Limb (tissue), 2 donors: ENCODE measurements at regions not wholly inside any gene's neighbourhood (a gene's known extent, or its start where the extent isn't known, plus 50 kb on each side); places are given as distances from the start of the nearest gene placed in this dataset.
"Not testable (repeated sequence)": the region's sequence is repeated elsewhere in the genome, so short reads cannot be mapped to it uniquely, and the experiment has no call there.

Source experiments
- DNase-seq, 2 donors: peaks; one replicate each; pipeline ENCODE4 v3.0.0-alpha.2; 2016; ENCODE audit errors: extremely low spot score in 2 of 2

DNA sequence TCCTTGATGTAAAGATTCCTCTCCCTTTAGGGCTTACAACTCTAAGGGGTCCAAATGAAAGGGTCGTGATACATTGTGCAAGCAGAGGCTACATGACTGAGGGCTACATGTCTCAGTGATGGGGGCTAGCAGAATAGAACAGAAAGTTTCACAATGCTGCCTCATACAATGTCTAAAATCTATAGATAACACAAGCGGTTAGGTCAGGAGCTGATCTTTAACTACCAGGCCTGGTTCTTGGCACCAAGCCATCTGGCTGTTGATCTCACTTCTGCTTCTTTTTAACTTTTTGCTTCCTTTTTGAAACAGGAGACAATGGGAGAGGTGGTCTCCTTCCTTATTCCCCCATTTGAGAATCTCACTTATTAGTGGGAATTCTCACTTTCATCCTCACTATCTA, 710.2 kb downstream of the AMY1C start:
- no peak for DNase-seq

DNA sequence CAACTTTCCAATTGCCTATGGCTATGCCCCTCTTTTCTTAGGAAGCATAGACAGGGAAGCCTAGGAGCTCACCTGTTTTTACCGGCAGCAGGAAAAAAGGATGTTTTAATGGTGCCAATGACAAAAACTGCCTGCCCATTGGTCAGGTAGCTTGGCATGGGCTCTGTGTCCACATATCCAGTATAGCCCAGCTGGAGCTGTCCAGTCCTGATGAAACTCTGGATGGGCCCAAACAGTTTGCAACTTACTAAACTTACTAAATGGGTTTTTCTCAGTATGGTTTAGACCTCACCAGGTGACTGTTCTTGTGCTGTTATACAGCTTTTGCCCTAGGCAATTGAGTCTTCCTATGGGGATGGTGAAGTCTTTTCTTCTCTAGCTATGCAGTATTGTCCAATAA, 711.2 kb downstream of the AMY1C start:
- DNase-seq = no peak

DNA sequence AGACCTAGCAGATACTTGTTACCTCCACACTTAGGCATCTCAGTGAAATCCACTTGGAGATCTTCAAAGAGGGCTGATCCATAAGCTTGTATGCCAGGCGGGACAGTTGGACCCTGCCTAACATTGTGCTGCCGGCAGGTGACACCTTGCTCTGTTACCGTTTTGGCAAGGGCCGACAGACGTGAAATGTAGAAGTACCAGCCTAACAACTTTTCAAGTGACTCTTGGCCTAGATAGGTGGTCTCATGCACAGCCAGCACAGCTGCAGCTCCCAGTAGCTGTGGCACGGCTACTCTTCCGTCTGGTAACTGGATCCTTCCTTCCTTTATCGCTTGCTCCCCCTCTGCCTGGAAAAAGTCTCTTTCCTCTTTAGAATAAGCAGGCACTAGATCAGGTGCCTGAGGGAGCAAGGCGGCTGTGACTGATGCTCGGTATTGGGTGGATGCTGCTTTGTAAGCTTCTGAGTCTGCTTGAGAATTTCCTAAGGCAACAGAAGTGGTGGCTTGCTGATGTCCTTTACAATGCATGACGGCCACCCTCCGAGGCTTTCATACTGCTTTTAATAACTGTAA, 713.5 kb downstream of the AMY1C start:
- DNase-seq = no peak

GRCh38 chr1:104466068-104466467, 716.4 kb downstream of the AMY1C start:
- DNase-seq = no peak

- no peak for DNase-seq
Measured at GRCh38 chr1:104467590-104467989, 717.9 kb downstream of the AMY1C start.

DNA sequence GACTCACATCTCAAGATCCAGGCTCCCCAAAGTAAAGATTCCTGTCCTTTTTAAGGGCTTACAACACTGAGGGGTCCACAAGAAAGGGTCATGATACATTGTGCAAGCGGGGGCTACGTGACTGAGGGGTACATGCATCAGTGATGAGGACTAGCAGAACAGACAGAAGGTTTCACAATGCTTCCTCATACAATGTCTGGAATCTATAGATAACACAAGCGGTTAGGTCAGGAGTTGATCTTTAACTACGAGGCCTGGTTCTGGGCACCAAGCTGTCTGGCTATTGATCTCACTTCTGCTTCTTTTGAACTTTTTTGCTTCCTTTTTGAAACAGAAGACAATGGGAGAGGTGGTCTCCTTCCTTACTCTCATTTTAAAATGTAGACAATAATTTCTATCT, 718.6 kb downstream of the AMY1C start:
- DNase-seq = no peak

DNA sequence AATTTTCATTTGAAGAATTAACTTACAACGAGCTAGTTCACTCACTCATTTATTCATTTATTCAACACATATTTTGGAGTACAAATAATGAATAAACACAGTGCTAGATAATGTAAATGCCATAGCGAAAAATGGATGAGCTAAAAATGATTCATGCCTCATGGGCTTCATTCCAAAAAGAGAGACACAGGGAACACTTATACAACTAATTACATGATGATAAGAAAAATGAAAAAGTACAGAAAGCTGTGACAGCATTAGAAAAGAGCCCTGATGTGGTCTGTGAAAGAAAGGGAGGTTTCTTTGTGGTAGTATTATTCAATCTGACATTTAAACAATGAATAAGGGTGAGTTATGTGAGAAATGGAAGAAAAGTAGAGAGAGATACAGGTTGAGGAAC, 726.4 kb downstream of the AMY1C start:
- DNase-seq = no peak

DNA sequence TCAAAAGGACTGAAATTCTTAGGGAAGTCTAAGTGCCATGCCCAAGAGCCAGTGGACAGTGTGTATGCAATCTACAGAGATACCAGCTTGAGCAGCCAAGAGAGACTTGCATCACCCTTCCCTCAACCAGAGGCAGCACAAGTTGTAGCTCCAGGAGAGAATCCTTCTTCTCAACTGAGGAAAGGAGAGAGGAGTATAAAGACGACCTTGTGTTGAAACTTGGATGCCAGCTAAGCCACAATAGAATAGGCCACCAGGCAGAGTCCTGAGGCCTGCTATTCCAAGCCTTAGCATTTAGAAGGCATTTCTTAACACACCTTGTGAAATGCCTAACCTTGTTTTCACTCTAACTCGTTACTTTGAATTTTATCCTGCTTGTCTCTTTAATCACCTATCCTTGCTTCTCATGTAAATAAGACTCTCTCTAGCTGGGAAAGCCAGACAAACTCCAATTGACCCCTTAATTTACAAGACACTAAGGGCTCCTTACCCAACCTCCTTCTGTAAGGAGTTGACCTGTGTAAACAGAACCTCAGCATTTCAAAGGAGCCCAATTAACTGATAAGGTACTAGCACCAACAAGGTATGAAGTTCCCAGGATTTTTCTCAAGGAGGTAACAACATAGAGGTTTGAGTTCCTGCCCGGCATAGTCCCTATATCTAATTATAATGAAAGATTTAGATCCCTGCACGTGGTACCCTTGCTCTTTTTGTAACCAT, 738.8 kb downstream of the AMY1C start:
- DNase-seq = no peak

DNA sequence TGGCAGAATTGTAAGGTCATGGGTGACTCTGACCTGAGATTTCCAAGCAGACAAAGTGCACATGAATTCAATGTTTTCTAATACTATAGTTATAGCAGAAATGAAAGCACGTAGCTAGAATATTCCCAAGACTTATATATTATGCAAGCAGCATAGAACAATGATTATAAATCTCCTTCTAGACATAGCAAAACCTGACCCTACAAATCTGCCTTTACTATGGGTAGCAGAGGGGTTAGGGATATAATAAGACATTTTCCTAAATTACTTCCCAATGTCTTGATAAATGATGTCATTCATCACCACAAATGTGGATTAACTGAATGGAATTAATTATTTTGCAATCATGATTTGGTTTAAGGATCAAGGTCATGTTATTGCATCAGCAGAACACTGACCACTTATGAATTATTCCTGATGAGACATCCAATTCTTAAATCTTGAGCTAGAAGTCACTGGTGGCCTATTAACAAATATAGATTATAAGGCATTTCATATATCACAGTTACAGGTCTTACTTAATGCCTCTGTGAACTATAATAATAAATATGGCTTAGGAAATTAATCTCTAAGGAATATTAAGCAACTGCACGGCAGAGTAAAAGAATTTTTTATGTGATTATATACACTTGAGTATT, 776.6 kb downstream of the AMY1C start:
- no peak for DNase-seq

DNA sequence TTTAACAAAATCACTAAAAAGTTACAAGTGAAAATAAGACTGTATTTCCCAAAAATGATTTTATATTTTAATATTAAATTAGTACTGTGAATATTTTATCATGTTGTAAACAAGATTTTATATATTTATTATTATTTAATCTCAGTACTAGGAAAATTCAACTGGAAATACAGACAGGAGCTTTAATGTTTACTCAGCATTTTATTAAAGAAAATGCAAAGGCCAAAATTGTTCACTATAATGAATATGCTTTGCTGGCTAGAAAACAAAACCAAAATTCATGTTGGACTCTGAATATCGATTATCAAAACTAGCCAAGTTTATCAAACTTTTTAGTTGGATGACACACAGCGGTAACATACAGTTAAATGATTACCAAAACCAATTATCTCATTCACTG, 782.3 kb downstream of the AMY1C start:
- DNase-seq = no peak

DNA sequence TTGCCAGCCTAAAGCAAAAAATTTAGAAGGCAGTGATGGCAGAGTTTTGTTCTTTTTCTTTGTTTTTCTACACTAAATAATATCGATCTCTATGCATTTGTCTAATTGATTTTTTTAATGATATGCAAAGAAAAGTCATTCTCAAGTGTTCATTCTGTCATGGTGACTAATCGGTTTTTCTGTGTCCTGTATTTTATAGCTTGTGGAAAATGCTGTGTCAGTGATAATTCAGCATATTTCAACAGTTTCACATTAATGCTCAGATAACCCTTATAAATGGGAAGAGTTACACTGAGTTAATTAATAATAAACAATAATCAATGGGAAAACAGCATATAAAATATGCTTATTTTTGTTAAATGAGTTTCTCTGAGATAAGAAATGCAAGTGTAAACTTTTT, 824.9 kb downstream of the AMY1C start:
- no peak for DNase-seq

- DNase-seq = no peak
Measured at GRCh38 chr1:104592926-104593325, 843.2 kb downstream of the AMY1C start.

DNA sequence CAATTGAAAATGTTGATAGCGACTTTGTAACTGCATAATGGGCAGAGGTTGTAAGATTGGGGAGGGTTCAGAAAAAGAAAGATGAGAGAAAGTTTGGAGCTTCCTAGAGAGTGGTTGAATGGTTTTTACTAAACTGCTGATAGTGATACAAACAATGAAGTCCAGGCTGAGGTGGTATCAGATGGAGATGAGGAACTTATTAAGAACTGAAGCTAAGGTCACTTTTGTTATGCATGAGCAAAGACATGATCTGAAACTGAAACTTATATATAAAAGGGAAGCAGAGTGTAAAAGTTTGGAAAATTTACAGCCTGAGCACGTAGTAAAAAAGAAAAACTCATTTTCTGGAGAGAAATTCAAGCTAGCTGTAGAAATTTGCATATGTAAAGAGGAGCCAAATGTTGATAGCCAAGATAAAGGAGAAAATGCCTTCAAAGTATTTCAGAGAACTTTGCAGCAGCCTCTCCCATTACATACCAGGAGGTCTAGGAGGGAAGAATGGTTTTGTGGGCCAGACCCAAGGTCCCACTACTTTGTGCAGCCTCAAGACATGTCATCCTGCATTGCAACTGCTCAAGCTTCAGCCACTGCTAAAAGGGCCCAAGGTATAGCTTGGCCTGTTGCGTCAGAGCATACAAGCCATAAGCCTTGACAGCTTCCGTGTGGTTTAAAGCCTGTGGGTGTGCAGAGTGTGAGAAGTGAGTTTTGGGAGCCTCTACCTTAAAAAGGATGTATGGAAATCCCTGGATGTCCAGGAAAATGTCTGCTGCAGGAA, 843.9 kb downstream of the AMY1C start:
- no peak for DNase-seq

DNA sequence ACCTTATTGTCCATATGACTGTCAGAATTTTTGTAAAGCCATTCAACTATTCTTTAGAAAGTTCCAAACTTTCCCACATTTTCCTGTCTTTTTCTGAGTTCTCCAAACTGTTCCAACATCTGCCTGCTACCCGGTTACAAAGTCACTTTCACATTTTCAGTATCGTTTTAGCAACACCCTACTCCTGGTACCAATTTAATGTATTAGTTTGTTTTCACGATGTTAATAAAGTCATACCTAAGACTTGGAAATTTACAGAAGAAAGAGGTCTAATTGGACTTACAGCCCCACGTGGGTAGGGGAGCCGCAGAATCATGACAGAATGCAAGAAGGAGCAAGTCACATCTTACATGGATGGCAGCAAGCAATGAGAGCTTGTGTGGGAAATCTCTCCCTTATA, 867.8 kb downstream of the AMY1C start:
- DNase-seq = no peak

DNA sequence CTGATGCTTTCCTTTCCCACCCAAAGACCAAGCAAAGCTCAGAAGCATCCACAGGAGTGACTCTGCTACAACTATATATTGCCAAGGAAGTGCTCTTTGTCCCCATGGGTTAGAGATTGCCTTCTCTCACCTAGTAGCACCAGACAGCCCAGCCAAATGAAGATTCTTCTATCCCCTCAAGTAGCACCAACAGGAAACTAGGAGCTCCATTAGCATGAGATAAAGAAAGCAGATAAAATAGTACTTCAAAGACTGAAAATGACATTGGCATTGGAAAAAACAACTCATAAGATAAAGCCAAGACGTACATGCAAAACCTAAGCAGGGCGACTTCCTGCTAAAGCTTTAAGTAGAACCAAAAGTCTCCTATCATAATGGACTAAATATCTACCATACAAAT, 871.5 kb downstream of the AMY1C start:
- DNase-seq = no peak

- no peak for DNase-seq
Measured at GRCh38 chr1:104624538-104624937, 874.8 kb downstream of the AMY1C start.

DNA sequence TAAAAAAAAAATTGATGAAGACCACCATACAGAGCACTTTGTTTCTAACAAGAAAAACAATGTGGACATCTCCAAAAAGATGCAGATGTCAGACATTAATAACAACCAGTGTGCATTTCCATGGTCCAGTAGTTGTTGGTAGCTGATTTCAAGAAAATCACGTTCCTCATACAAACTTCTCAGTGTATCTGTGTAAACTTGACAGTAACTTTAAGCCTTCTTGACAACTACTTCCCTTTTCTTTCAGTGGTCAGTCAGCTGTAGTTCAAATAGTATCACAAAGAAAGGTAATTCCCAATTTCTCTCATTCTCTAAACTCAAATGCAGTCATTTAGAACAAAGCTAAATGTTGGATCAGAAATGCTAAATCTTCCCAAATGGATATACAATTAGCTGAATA, 879.9 kb downstream of the AMY1C start:
- DNase-seq = no peak

DNA sequence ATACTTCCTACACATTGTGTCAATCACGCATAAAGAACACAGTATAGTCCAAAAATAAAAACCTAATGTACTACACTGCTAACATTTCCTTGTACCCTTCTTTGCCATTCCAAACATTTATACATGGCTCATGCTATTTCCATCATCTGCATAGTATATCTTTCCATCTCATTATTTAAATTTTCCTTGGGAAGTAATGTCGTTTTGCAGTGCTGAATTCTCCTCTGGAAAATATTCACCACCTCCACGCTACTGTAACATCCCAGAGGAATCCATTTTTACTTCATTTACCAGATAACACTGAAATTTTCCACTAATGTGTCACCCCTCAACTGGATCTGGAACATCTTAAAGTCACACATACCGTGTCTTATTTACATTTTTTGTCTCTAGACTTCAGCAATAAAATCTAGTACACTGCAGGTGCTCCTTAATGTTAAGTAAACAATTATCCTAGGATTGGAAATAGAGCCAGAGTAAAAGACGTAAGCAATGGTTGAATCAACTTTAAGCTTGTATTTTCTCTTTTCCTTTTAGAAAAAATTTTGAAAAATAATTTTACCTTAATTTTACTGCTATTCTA, 881.0 kb downstream of the AMY1C start:
- DNase-seq = no peak

DNA sequence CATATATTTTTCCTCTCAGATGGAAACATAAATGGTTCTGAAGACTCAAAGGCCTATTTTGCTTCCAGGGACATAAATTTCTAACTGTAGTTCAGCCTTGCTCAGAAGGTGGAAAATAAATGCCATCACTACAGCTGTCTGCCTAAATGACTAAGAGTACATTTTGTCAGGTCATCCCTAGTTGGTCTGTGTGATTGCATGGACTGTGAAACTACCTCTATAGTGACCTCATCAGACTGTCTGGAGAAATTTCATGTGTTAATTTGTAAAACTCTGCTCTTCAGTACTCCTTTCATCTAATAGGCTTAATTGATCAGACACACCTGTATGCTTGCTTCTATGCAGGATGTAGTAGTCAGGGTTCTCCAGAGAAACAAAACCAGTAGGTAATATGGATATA, 886.9 kb downstream of the AMY1C start:
- no peak for DNase-seq

- DNase-seq = no peak
Measured at GRCh38 chr1:104646233-104646632, 896.5 kb downstream of the AMY1C start.

DNA sequence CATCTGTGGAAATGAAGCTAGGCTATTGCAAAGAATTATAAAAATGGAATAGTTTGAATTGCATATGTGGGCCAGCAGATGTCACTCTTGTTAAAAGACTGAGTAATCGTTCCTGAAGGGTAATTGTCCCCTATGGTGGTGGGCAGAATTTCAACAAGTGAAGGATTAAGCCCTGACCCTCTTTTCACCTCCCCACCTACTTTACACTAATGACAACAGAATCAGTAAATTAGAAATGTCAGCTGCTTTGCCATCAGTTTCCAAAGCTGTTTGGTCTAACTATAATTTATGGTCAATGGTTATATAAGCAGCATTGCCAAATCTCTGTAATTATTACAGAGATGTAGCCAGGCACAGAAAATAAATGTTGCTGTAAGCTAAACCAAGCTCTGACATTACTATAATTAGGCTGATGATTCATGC, 898.6 kb downstream of the AMY1C start:
- DNase-seq = peak in 1 of 2 donors; percentile 21

DNA sequence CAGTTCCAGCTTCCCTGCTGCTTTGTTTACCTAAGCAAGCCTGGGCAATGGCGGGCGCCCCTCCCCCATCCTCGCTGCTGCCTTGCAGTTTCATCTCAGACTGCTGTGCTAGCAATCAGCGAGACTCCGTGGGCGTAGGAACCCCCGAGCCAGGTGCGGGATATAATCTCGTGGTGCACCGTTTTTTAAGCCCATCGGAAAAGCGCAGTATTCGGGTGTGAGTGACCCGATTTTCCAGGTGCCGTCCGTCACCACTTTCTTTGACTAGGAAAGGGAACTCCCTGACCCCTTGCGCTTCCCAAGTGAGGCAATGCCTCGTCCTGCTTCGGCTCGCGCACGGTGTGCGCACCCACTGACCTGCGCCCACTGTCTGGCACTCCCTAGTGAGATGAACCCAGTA, 914.7 kb downstream of the AMY1C start:
- not testable (repeated sequence) for DNase-seq
